ENCODE measurements at regions not wholly inside any gene's neighbourhood (a gene's known extent, or its start where the extent isn't known, plus 50 kb on each side); places are given as distances from the start of the nearest gene placed in this dataset.

GRCh38 chr1:187226396-187226795 lies 397.6 kb downstream of the PLA2G4A start:
- POLR2A ChIA-PET, result no interaction called here
- no peak overlapping the region for H3K27ac Mint-ChIP-seq
- peaks cover 4% of the 10 kb centered on the region for H3K9me3 ChIP-seq (ENCODE audit: low read length)

DNA sequence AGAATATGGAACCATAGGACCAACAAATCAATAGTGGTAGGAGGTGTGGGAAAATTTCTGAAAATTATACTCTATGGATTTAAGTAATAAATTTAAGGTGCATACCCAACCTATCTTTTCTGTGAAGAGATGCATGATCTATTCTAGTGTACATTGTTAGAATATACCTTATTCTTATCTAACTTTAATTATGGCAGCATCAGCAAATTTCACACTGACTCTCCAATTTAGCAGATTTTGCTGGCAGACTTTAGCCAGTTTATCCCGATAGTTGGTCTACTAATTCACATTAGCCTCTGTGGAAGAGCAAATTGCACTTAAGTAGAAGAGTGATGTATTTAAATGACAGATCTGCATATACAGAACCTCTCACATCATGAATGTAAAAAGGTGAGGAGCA lies 400.0 kb downstream of the PLA2G4A start:
- Mint-ChIP-seq H3K9me3 (peaks cover 0 to 10% (median 5%) of the 10 kb centered on the region in 5 donors), H3K4me1 (no peaks in the 10 kb centered on the region), H3K4me3 (no peak overlapping the region), H3K27ac (no peak overlapping the region), H3K36me3 (no peaks in the 10 kb centered on the region), H3K27me3 (no peaks in the 10 kb centered on the region)
- POLR2A ChIA-PET, result no interaction called here
- DNase-seq, result no peak
- Histone ChIP-seq H3K4me3 (ENCODE audit: low read length) (no peak overlapping the region), H3K27me3 (ENCODE audit: insufficient read depth, low read length, poor library complexity, severe bottlenecking) (no peaks in the 10 kb centered on the region), H3K36me3 (ENCODE audit: insufficient read depth, low read length) (no peaks in the 10 kb centered on the region), H3K4me1 (ENCODE audit: insufficient read depth, low read length) (no peaks in the 10 kb centered on the region), H3K9me3 (ENCODE audit: low read length) (no peaks in the 10 kb centered on the region), H3K27ac (ENCODE audit: low read depth, low read length) (no peak overlapping the region)
- CTCF ChIA-PET, result no interaction called here

More at GRCh38 chr1:187226396-187226795, 397.6 kb downstream of the PLA2G4A start:
- Mint-ChIP-seq H3K4me3 (no peak overlapping the region), H3K36me3 (no peaks in the 10 kb centered on the region), H3K27me3 (no peaks in the 10 kb centered on the region), H3K9me3 (peaks cover 0 to 4% (median 3%) of the 10 kb centered on the region in 5 donors), H3K4me1 (no peaks in the 10 kb centered on the region)
- Histone ChIP-seq H3K27me3 (ENCODE audit: insufficient read depth, low read length, poor library complexity, severe bottlenecking) (no peaks in the 10 kb centered on the region), H3K27ac (ENCODE audit: low read depth, low read length) (no peak overlapping the region), H3K4me3 (ENCODE audit: low read length) (no peak overlapping the region), H3K36me3 (ENCODE audit: insufficient read depth, low read length) (no peaks in the 10 kb centered on the region), H3K4me1 (ENCODE audit: insufficient read depth, low read length) (no peaks in the 10 kb centered on the region)
- CTCF ChIA-PET, result no interaction called here
- DNase-seq, result no peak

GRCh38 chr1:187229496-187229895 lies 400.7 kb downstream of the PLA2G4A start:
- Mint-ChIP-seq H3K27ac (no peak overlapping the region), H3K9me3 (peaks cover 0 to 12% (median 5%) of the 10 kb centered on the region in 5 donors), H3K4me1 (no peaks in the 10 kb centered on the region), H3K4me3 (no peak overlapping the region), H3K27me3 (no peaks in the 10 kb centered on the region), H3K36me3 (no peaks in the 10 kb centered on the region)
- Histone ChIP-seq H3K4me3 (ENCODE audit: low read length) (no peak overlapping the region), H3K4me1 (ENCODE audit: insufficient read depth, low read length) (no peaks in the 10 kb centered on the region), H3K27ac (ENCODE audit: low read depth, low read length) (no peak overlapping the region), H3K36me3 (ENCODE audit: insufficient read depth, low read length) (no peaks in the 10 kb centered on the region), H3K9me3 (ENCODE audit: low read length) (no peaks in the 10 kb centered on the region), H3K27me3 (ENCODE audit: insufficient read depth, low read length, poor library complexity, severe bottlenecking) (no peaks in the 10 kb centered on the region)
- CTCF ChIA-PET, result no interaction called here
- POLR2A ChIA-PET, result no interaction called here
- DNase-seq, result no peak

GRCh38 chr1:187234706-187235105 lies 406.0 kb downstream of the PLA2G4A start:
- CTCF ChIA-PET, result no interaction called here
- Histone ChIP-seq H3K27me3 (ENCODE audit: insufficient read depth, low read length, poor library complexity, severe bottlenecking) (no peaks in the 10 kb centered on the region), H3K36me3 (ENCODE audit: insufficient read depth, low read length) (no peaks in the 10 kb centered on the region), H3K4me1 (ENCODE audit: insufficient read depth, low read length) (no peaks in the 10 kb centered on the region), H3K4me3 (ENCODE audit: low read length) (no peak overlapping the region), H3K9me3 (ENCODE audit: low read length) (no peaks in the 10 kb centered on the region), H3K27ac (ENCODE audit: low read depth, low read length) (no peak overlapping the region)
- POLR2A ChIA-PET, result no interaction called here
- Mint-ChIP-seq H3K27me3 (no peaks in the 10 kb centered on the region), H3K4me1 (no peaks in the 10 kb centered on the region), H3K4me3 (no peak overlapping the region), H3K27ac (no peak overlapping the region), H3K9me3 (peaks cover 0 to 8% (median 3%) of the 10 kb centered on the region in 5 donors), H3K36me3 (no peaks in the 10 kb centered on the region)
- DNase-seq, result no peak

DNA sequence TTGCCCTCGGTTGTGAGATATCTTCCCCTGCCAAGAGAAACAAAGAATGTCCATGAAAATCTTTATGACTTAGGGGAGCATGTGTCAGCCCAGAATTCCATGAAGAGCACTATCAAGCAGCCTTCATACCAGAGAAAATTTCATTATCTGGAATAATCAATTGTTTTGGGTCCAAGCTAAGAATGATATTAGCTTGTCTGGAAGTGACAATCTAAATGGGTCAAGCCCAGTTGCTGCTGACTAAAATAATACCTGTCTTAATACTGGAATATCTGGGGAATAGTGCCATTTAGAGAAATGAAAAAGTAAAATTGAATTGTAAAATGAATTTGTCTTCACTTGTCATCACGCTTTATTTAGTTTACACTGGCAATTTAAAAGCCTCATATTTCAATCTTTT lies 407.4 kb downstream of the PLA2G4A start:
- H3K27ac Mint-ChIP-seq, result no peak overlapping the region
- H3K27me3 ChIP-seq (ENCODE audit: insufficient read depth, low read length, poor library complexity, severe bottlenecking), result no peaks in the 10 kb centered on the region
- ChIA-PET CTCF (no interaction called here), POLR2A (no interaction called here)
- H3K4me1 ChIP-seq (ENCODE audit: insufficient read depth, low read length), result no peaks in the 10 kb centered on the region
- no peak for DNase-seq
- H3K4me3 ChIP-seq (ENCODE audit: low read length), result no peak overlapping the region
- no peak overlapping the region for H3K27ac ChIP-seq (ENCODE audit: low read depth, low read length)
- no peaks in the 10 kb centered on the region for H3K27me3 Mint-ChIP-seq
- H3K4me3 Mint-ChIP-seq, result no peak overlapping the region
- H3K9me3 Mint-ChIP-seq, result peaks cover 2 to 8% (median 3%) of the 10 kb centered on the region in 5 donors
- H3K36me3 ChIP-seq (ENCODE audit: insufficient read depth, low read length), result no peaks in the 10 kb centered on the region
- no peaks in the 10 kb centered on the region for H3K36me3 Mint-ChIP-seq
- H3K9me3 ChIP-seq (ENCODE audit: low read length), result no peaks in the 10 kb centered on the region
- H3K4me1 Mint-ChIP-seq, result no peaks in the 10 kb centered on the region

- Mint-ChIP-seq H3K4me3 (no peak overlapping the region), H3K36me3 (no peaks in the 10 kb centered on the region), H3K9me3 (peaks cover 2 to 13% (median 6%) of the 10 kb centered on the region in 5 donors), H3K4me1 (no peaks in the 10 kb centered on the region), H3K27me3 (no peaks in the 10 kb centered on the region), H3K27ac (peak overlapping the region in 1 of 8 donors; percentile 26)
- ChIA-PET CTCF (no interaction called here), POLR2A (no interaction called here)
- Histone ChIP-seq H3K9me3 (ENCODE audit: low read length) (no peaks in the 10 kb centered on the region), H3K4me3 (ENCODE audit: low read length) (no peak overlapping the region), H3K27me3 (ENCODE audit: insufficient read depth, low read length, poor library complexity, severe bottlenecking) (no peaks in the 10 kb centered on the region), H3K27ac (ENCODE audit: low read depth, low read length) (no peak overlapping the region), H3K4me1 (ENCODE audit: insufficient read depth, low read length) (no peaks in the 10 kb centered on the region), H3K36me3 (ENCODE audit: insufficient read depth, low read length) (no peaks in the 10 kb centered on the region)
- no peak for DNase-seq
Observed at GRCh38 chr1:187236676-187237075, 407.9 kb downstream of the PLA2G4A start.

DNA sequence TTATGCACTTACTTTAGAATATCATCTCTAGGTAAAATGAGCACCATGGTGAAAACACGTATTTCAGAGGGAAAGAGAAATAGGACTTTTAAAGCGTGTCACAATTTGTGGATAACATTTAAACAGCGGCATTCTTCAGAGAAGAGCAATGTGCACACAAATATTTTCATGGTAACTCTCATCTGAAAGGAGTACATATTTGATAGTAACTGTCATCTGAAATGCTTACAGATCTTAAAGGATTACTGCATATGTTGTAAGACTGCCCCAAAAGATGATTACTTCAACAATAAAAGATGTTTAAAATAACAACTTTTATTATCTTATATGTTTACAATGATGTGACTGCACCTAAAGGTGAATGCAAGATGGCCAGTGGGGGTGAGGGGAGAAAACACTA lies 408.8 kb downstream of the PLA2G4A start:
- no peaks in the 10 kb centered on the region for H3K27me3 Mint-ChIP-seq
- H3K27me3 ChIP-seq (ENCODE audit: insufficient read depth, low read length, poor library complexity, severe bottlenecking), result no peaks in the 10 kb centered on the region
- H3K9me3 Mint-ChIP-seq, result peaks cover 2 to 13% (median 6%) of the 10 kb centered on the region in 5 donors
- ChIA-PET POLR2A (no interaction called here), CTCF (no interaction called here)
- no peak overlapping the region for H3K4me3 ChIP-seq (ENCODE audit: low read length)
- no peaks in the 10 kb centered on the region for H3K9me3 ChIP-seq (ENCODE audit: low read length)
- no peak overlapping the region for H3K27ac ChIP-seq (ENCODE audit: low read depth, low read length)
- H3K4me3 Mint-ChIP-seq, result no peak overlapping the region
- H3K36me3 ChIP-seq (ENCODE audit: insufficient read depth, low read length), result no peaks in the 10 kb centered on the region
- no peak for DNase-seq
- H3K27ac Mint-ChIP-seq, result no peak overlapping the region
- H3K4me1 Mint-ChIP-seq, result no peaks in the 10 kb centered on the region
- H3K4me1 ChIP-seq (ENCODE audit: insufficient read depth, low read length), result no peaks in the 10 kb centered on the region
- no peaks in the 10 kb centered on the region for H3K36me3 Mint-ChIP-seq

DNA sequence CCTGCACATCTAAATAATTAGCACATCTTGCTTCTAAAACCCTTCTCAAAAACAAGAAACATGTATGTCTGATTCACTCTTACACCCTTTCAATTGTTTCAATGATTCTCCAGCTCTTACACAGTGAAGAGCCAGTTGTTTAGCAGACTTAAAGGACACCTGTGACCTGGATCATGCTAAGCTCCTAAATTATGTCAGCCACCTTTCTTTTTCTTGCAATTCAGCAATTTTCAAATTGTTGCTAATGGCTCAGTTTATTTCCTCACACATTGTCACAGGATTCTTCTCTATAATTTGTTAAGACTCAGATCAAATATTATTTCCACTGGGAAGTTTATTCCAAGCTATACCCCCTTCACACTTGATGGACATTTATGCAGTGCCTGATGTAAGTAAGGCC lies 413.2 kb downstream of the PLA2G4A start:
- no peak overlapping the region for H3K27ac Mint-ChIP-seq
- no peak overlapping the region for H3K4me3 Mint-ChIP-seq
- H3K27me3 Mint-ChIP-seq, result no peaks in the 10 kb centered on the region
- Histone ChIP-seq H3K9me3 (ENCODE audit: low read length) (no peaks in the 10 kb centered on the region), H3K4me3 (ENCODE audit: low read length) (no peak overlapping the region), H3K27ac (ENCODE audit: low read depth, low read length) (no peak overlapping the region), H3K27me3 (ENCODE audit: insufficient read depth, low read length, poor library complexity, severe bottlenecking) (no peaks in the 10 kb centered on the region), H3K4me1 (ENCODE audit: insufficient read depth, low read length) (no peaks in the 10 kb centered on the region), H3K36me3 (ENCODE audit: insufficient read depth, low read length) (no peaks in the 10 kb centered on the region)
- H3K4me1 Mint-ChIP-seq, result no peaks in the 10 kb centered on the region
- DNase-seq, result no peak
- H3K36me3 Mint-ChIP-seq, result no peaks in the 10 kb centered on the region
- POLR2A ChIA-PET, result no interaction called here
- peaks cover 3 to 14% (median 7%) of the 10 kb centered on the region in 5 donors for H3K9me3 Mint-ChIP-seq
- CTCF ChIA-PET, result no interaction called here

DNA sequence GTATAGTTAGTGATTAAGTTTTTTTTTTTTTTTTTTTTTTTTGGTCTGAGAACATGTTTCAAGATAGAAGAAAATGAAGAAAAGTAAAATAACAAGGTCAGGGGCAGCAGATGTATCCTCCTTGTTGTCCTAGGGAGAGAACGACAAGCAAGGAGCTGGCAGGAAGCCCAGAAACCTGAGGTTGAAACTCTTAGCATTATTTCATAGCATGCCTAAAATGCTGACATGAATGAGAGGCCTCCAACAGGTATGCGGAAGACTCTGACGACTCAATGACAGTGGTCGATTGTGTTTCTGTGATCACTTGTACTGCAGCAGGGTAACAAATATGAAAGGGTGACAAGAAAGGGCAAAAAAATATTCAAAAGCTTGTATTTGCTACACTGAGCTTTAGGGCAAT lies 415.9 kb downstream of the PLA2G4A start:
- Histone ChIP-seq H3K4me1 (ENCODE audit: insufficient read depth, low read length) (no peaks in the 10 kb centered on the region), H3K27me3 (ENCODE audit: insufficient read depth, low read length, poor library complexity, severe bottlenecking) (no peaks in the 10 kb centered on the region), H3K4me3 (ENCODE audit: low read length) (no peak overlapping the region), H3K27ac (ENCODE audit: low read depth, low read length) (no peak overlapping the region), H3K9me3 (ENCODE audit: low read length) (no peaks in the 10 kb centered on the region), H3K36me3 (ENCODE audit: insufficient read depth, low read length) (no peaks in the 10 kb centered on the region)
- no peak overlapping the region for H3K4me3 Mint-ChIP-seq
- no peak overlapping the region for H3K27ac Mint-ChIP-seq
- no peaks in the 10 kb centered on the region for H3K27me3 Mint-ChIP-seq
- H3K36me3 Mint-ChIP-seq, result no peaks in the 10 kb centered on the region
- H3K4me1 Mint-ChIP-seq, result no peaks in the 10 kb centered on the region
- ChIA-PET CTCF (interaction anchor here (0.7 kb wide), 1 partner anchor 68 kb away, joined by 3 read pairs; no protein-coding TSS in a partner anchor), POLR2A (no interaction called here)
- peaks cover 3 to 23% (median 8%) of the 10 kb centered on the region in 5 donors for H3K9me3 Mint-ChIP-seq
- DNase-seq, result no peak
